Stimulated activated CD8-positive, alpha-beta memory T cell treated with anti-CD3 and anti-CD28 coated beads, Interleukin-15, amount 100 ng/mL, for 24 hours (primary cell): ENCODE measurements at regions not wholly inside any gene's neighbourhood (a gene's known extent, or its start where the extent isn't known, plus 50 kb on each side); places are given as distances from the start of the nearest gene placed in this dataset.
"Not testable (repeated sequence)": the region's sequence is repeated elsewhere in the genome, so short reads cannot be mapped to it uniquely, and the experiment has no call there.

Experiments used
- DNase-seq: peaks from one replicate; pipeline ENCODE4 v3.0.0-alpha.2; 2020; ENCODE audit warnings: low read depth

- DNase-seq = no peak
Measured at GRCh38 chr18:71242981-71243380, 954.1 kb downstream of the SOCS6 start.

- DNase-seq = no peak
Measured at GRCh38 chr18:71238974-71239624, 950.3 kb downstream of the SOCS6 start.

- DNase-seq = no peak
Measured at GRCh38 chr18:71237641-71238040, 948.8 kb downstream of the SOCS6 start.

- no peak for DNase-seq
Measured at GRCh38 chr18:71233177-71233576, 944.3 kb downstream of the SOCS6 start.

- no peak for DNase-seq
Measured at GRCh38 chr18:71223486-71223885, 934.6 kb downstream of the SOCS6 start.

GRCh38 chr18:71221405-71221804, 932.6 kb downstream of the SOCS6 start:
- DNase-seq = no peak

- DNase-seq = not testable (repeated sequence)
Measured at GRCh38 chr18:71212739-71213138, 923.9 kb downstream of the SOCS6 start.

GRCh38 chr18:71212222-71212621, 923.4 kb downstream of the SOCS6 start:
- no peak for DNase-seq

- no peak for DNase-seq
Measured at GRCh38 chr18:71209944-71210343, 921.1 kb downstream of the SOCS6 start.

GRCh38 chr18:71194438-71194837, 905.6 kb downstream of the SOCS6 start:
- DNase-seq = no peak

GRCh38 chr18:71189581-71189980, 900.7 kb downstream of the SOCS6 start:
- DNase-seq = no peak

GRCh38 chr18:71168557-71169145, 879.8 kb downstream of the SOCS6 start:
- DNase-seq = no peak

GRCh38 chr18:71136487-71136886, 847.6 kb downstream of the SOCS6 start:
- DNase-seq = no peak

GRCh38 chr18:71134122-71134521, 845.3 kb downstream of the SOCS6 start:
- DNase-seq = no peak

GRCh38 chr18:71131918-71132317, 843.1 kb downstream of the SOCS6 start:
- no peak for DNase-seq

- DNase-seq = no peak
Measured at GRCh38 chr18:71130351-71130750, 841.5 kb downstream of the SOCS6 start.

- DNase-seq = no peak
Measured at GRCh38 chr18:71125581-71125980, 836.7 kb downstream of the SOCS6 start.

GRCh38 chr18:71116535-71116934, 827.7 kb downstream of the SOCS6 start:
- DNase-seq = no peak

- DNase-seq = no peak
Measured at GRCh38 chr18:71115261-71115660, 826.4 kb downstream of the SOCS6 start.

GRCh38 chr18:71114550-71115210, 825.8 kb downstream of the SOCS6 start:
- no peak for DNase-seq

- DNase-seq = no peak
Measured at GRCh38 chr18:71107244-71107643, 818.4 kb downstream of the SOCS6 start.

- no peak for DNase-seq
Measured at GRCh38 chr18:71106701-71107100, 817.9 kb downstream of the SOCS6 start.

GRCh38 chr18:71105994-71106546, 817.2 kb downstream of the SOCS6 start:
- DNase-seq = no peak
